ENCODE measurements at regions not wholly inside any gene's neighbourhood (a gene's known extent, or its start where the extent isn't known, plus 50 kb on each side); places are given as distances from the start of the nearest gene placed in this dataset.
A peak's percentile ranks its signal among the peaks of the same experiment; 100 is the strongest.

DNA sequence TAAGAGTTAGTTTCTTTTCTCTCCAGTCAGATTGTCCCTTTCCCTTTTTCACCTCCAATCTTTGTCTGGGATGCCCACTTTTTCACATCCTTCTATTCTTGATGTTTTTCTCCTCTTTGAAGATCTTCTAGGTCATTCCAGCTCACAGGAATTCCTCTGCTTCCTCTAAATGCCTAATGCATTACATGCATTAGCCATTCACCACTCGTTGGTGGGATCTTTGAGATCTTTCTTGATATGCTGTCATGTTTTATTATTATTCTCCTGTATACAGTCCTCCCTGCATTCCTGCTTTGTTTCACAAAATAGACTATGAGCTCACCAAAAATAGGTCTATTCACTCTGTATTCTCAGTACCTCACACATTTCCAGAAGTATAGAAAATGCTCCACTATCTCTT, 129.0 kb downstream of the LYPLAL1 start:
- no peak for DNase-seq
- H3K9me3 ChIP-seq (ENCODE audit: control insufficient read depth in 2 of 3, insufficient read depth in 1 of 3, low read length in 3 of 3) = no peaks in the 10 kb centered on the region
- no peaks in the 10 kb centered on the region for H3K4me1 ChIP-seq (ENCODE audit: control insufficient read depth in 2 of 3, insufficient read depth in 2 of 3, low read depth in 1 of 3, low read length in 3 of 3)
- intact Hi-C loops (cut with DNase I) = no loop called here
- TF ChIP-seq CTCF (IDR thresholded peaks at IDR 0.05; ENCODE audit: borderline replicate concordance, extremely low read depth, insufficient read depth) = no peak
- H3K9ac ChIP-seq (ENCODE audit: low read length in 3 of 3) = no peak overlapping the region
- no peak overlapping the region for H3K27ac ChIP-seq (ENCODE audit: low read depth in 2 of 2, low read length in 2 of 2)
- H3K27me3 ChIP-seq (ENCODE audit: control insufficient read depth, insufficient read depth, low read length) = no peaks in the 10 kb centered on the region
- FAIRE-seq = no peak
- no peak overlapping the region for H3K4me3 ChIP-seq (ENCODE audit: low read length in 3 of 3)
- no peaks in the 10 kb centered on the region for H3K36me3 ChIP-seq (ENCODE audit: control insufficient read depth in 2 of 3, insufficient read depth in 3 of 3, low read length in 3 of 3)

GRCh38 chr1:219299420-219299819, 125.7 kb downstream of the LYPLAL1 start:
- DNase-seq (no peak), FAIRE-seq (no peak)
- Histone ChIP-seq H3K27ac (ENCODE audit: low read depth in 2 of 2, low read length in 2 of 2) (no peak overlapping the region), H3K9me3 (ENCODE audit: control insufficient read depth in 2 of 3, insufficient read depth in 1 of 3, low read length in 3 of 3) (no peaks in the 10 kb centered on the region), H3K4me1 (ENCODE audit: control insufficient read depth in 2 of 3, insufficient read depth in 2 of 3, low read depth in 1 of 3, low read length in 3 of 3) (no peaks in the 10 kb centered on the region), H3K36me3 (ENCODE audit: control insufficient read depth in 2 of 3, insufficient read depth in 3 of 3, low read length in 3 of 3) (no peaks in the 10 kb centered on the region), H3K27me3 (ENCODE audit: control insufficient read depth, insufficient read depth, low read length) (no peaks in the 10 kb centered on the region), H3K9ac (ENCODE audit: low read length in 3 of 3) (no peak overlapping the region), H3K4me3 (ENCODE audit: low read length in 3 of 3) (no peak overlapping the region)
- no peak for TF ChIP-seq CTCF (IDR thresholded peaks at IDR 0.05; ENCODE audit: borderline replicate concordance, extremely low read depth, insufficient read depth)
- intact Hi-C loops (cut with DNase I) = no loop called here

DNA sequence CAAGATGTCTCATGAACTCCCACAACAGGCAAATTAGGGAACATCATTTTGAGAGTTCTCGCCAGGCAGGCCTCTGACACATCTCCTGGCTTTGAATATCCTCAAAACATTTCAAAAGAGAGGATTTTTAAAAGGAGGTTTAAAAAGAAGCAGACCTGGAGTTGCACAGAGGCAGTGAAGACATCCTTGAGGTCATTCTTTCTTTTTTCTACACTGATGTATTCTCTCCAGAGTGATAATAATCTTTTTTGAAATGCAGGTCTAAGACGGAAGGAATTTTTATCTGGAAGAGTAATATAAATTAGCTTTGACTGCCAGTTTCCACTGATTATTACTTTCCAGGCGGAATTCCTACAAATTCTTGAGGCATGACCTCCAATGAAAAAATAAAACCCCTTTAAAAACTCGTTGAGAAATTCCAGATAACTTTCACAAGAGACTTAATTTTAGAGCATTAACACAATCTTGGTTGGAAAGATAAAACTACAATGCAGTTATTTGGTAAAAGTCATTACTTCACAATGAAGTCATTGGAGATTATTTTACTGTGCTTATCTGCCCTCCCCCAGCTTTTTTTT, 125.0 kb downstream of the LYPLAL1 start:
- Histone ChIP-seq H3K27ac (ENCODE audit: low read depth in 2 of 2, low read length in 2 of 2) (no peak overlapping the region), H3K4me3 (ENCODE audit: low read length in 3 of 3) (no peak overlapping the region), H3K27me3 (ENCODE audit: control insufficient read depth, insufficient read depth, low read length) (no peaks in the 10 kb centered on the region), H3K9ac (ENCODE audit: low read length in 3 of 3) (no peak overlapping the region), H3K36me3 (ENCODE audit: control insufficient read depth in 2 of 3, insufficient read depth in 3 of 3, low read length in 3 of 3) (no peaks in the 10 kb centered on the region), H3K9me3 (ENCODE audit: control insufficient read depth in 2 of 3, insufficient read depth in 1 of 3, low read length in 3 of 3) (no peaks in the 10 kb centered on the region), H3K4me1 (ENCODE audit: control insufficient read depth in 2 of 3, insufficient read depth in 2 of 3, low read depth in 1 of 3, low read length in 3 of 3) (no peaks in the 10 kb centered on the region)
- FAIRE-seq (no peak), DNase-seq (peak in 2 of 5 donors; percentile 32 to 45)
- TF ChIP-seq CTCF (IDR thresholded peaks at IDR 0.05; ENCODE audit: borderline replicate concordance, extremely low read depth, insufficient read depth) = no peak
- intact Hi-C loops (cut with DNase I) = no loop called here

All from kidney (tissue), 13 donors.